Stomach (tissue), 4 donors: ENCODE measurements at regions not wholly inside any gene's neighbourhood (a gene's known extent, or its start where the extent isn't known, plus 50 kb on each side); places are given as distances from the start of the nearest gene placed in this dataset.

Source experiments
- CTCF ChIP-seq, 7 experiments: fragments of 450-650 bp in 4 of 7; fragments of 200-600 bp in 3 of 7; sonication (generic) in 3 of 7; IDR thresholded peaks; one replicate each; pipeline ENCODE4 v1.5.1; 2016 to 2019; ENCODE audit warnings: antibody characterized with exemption in 7 of 7, control low read depth in 2 of 7, mild to moderate bottlenecking in 1 of 7
- POLR2A ChIP-seq, 4 donors: fragments of 450-650 bp; IDR thresholded peaks; one replicate each; pipeline ENCODE4 v1.6.1; 2016; ENCODE audit warnings: antibody characterized with exemption in 4 of 4, control low read depth in 2 of 4, mild to moderate bottlenecking in 1 of 4, moderate library complexity in 1 of 4

- no peak for TF ChIP-seq CTCF (IDR thresholded peaks at IDR 0.05)
- TF ChIP-seq POLR2A (IDR thresholded peaks at IDR 0.05) = no peak
These were observed 190.1 kb upstream of the GPRIN3 start for GRCh38 chr4:89497517-89498308.
